SK-N-MC (cell line): ENCODE measurements at regions not wholly inside any gene's neighbourhood (a gene's known extent, or its start where the extent isn't known, plus 50 kb on each side); places are given as distances from the start of the nearest gene placed in this dataset.
"Not testable (repeated sequence)": the region's sequence is repeated elsewhere in the genome, so short reads cannot be mapped to it uniquely, and the experiment has no call there.

Source experiments
- DNase-seq: peaks from one replicate; pipeline ENCODE4 v3.0.0-alpha.2; 2011; ENCODE audit warnings: low read depth, low spot score
- H3K27ac ChIP-seq: fragments of 200-600 bp; sonication (generic); 2 replicates; pipeline ENCODE4 v1.5.1; 2016; ENCODE audit warnings: mixed run types
- H3K36me3 ChIP-seq: fragments of 200-600 bp; sonication (generic); 2 replicates; pipeline ENCODE4 v1.6.1; 2017; ENCODE audit warnings: antibody characterized with exemption, low read length, mixed read lengths; ENCODE audit not compliant: insufficient read depth
- H3K4me3 ChIP-seq: fragments of 200-600 bp; sonication (generic); 2 replicates; pipeline ENCODE4 v1.5.1; 2016
- H3K9ac ChIP-seq: fragments of 200-600 bp; sonication (generic); 2 replicates; pipeline ENCODE4 v1.8.0; 2017; ENCODE audit warnings: mixed run types, mixed read lengths; ENCODE audit not compliant: insufficient read length
- H3K9me3 ChIP-seq: fragments of 200-600 bp; sonication (generic); 2 replicates; pipeline ENCODE4 v1.6.1; 2017; ENCODE audit warnings: low read depth, mild to moderate bottlenecking, antibody characterized with exemption, low read length, moderate library complexity, mixed read lengths
- EZH2 ChIP-seq: fragments of 200-600 bp; sonication (generic); IDR thresholded peaks from one replicate; pipeline ENCODE4 v1.6.1; 2017; ENCODE audit warnings: antibody characterized with exemption
- POLR2AphosphoS5 ChIP-seq: IDR thresholded peaks from 2 replicates; pipeline ENCODE4 v1.6.1; 2012; ENCODE audit warnings: mild to moderate bottlenecking, low read depth, low read length, borderline replicate concordance

DNA sequence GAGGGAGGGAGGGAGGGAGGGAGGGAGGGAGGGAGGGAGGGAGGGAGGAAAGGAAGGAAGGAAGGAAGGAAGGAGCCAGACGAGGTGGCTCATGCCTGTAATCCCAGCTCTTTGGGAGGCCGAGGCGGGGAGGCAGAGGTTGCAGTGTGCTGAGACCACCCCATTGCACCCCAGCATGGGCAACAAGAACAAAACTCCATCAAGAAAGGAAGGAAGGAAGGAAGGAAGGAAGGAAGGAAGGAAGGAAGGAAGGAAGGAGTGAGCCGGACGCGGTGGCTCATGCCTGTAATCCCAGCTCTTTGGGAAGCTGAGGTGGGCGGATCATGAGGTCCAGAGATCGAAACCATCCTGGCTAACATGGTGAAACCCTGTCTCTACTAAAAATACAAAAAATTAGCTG is 60.8 kb upstream of the JARID2 start:
- not testable (repeated sequence) for H3K9ac ChIP-seq, H3K36me3 ChIP-seq, H3K9me3 ChIP-seq, H3K4me3 ChIP-seq
- peak overlapping the region; percentile 92 for H3K27ac ChIP-seq
- DNase-seq = peak; percentile 77
- 0 out of 2 replicates have a peak, but pooled peaks have one; percentile 52 for TF ChIP-seq POLR2AphosphoS5

DNA sequence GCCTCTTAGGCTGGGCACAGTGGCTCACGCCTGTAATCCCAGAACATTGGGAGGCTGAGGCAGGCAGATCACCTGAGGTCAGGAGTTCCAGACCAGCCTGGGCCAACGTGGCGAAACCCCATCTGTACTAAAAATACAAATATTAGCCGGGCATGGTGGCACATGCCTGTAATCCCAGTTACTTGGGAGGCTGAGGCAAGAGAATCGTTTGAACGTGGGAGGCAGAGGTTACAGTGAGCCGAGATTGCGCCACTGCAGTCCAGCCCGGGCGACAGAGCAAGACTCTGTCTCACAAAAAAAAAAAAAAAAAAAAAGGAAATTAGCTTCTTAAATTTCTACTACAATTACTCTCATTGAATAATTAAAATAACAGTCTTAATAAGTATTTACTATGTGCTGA is 52.4 kb upstream of the JARID2 start:
- H3K9me3 ChIP-seq, H3K27ac ChIP-seq, H3K9ac ChIP-seq, H3K36me3 ChIP-seq, H3K4me3 ChIP-seq, DNase-seq: not testable (repeated sequence)

DNA sequence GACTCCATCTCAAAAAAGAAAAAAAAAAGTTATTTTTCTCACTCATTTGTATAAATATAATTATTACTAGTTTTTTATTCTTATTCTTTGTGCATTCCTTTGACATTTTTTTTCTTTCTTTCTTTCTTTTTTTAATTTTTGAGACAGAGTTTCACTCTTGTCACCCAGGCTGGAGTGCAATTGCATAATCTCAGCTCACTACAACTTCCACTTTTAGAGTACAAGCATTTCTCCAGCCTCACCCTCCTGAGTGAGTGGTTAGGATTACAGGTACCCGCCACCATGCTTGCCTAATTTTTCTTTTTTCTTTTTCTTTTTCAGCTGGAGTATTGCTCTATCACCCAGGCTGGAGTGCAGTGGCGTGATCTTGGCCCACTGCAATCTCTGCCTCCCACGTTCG is 51.4 kb upstream of the JARID2 start:
- Histone ChIP-seq H3K4me3 (no peak overlapping the region), H3K9ac (no peak overlapping the region), H3K27ac (no peak overlapping the region), H3K36me3 (no peaks in the 10 kb centered on the region), H3K9me3 (no peaks in the 10 kb centered on the region)
- DNase-seq = no peak
- TF ChIP-seq EZH2 = no peak
